HepG2 (cell line): ENCODE measurements at regions not wholly inside any gene's neighbourhood (a gene's known extent, or its start where the extent isn't known, plus 50 kb on each side); places are given as distances from the start of the nearest gene placed in this dataset.
A peak's percentile ranks its signal among the peaks of the same experiment; 100 is the strongest.

Experiments used
- ATAC-seq: fragments of 200-7000 bp; cut with Tn5 transposase; 3 replicates; pipeline ENCODE4 v1.9.1; 2020; ENCODE audit warnings: mild to moderate bottlenecking, moderate library complexity
- BruUV-seq: library from RNA; stranded (reverse); fragments of 400-500 nt; replicated peaks from 2 replicates; lab custom pipeline; 2021; lab: Mats Ljungman, UMichigan
- CTCF ChIA-PET: fragments of 300-600 bp; formaldehyde crosslinking; extraction: SDS; loops from one replicate; lab custom pipeline; 2021; ENCODE audit warnings: low total read pairs, inconsistent platforms, low intra/inter-chr PET ratio; lab: Yijun Ruan, JAX
- POLR2A ChIA-PET: fragments of 350-600 bp; sonication (Branson Sonifier 250); formaldehyde crosslinking; loops from one replicate; lab custom pipeline; 2020; ENCODE audit warnings: antibody characterized with exemption, inconsistent platforms; lab: Yijun Ruan, JAX
- DNase-seq: peaks from one replicate; pipeline ENCODE4 v3.0.0-alpha.2; 2015; ENCODE audit warnings: low spot score
- FAIRE-seq: peaks from 3 replicates; lab custom pipeline; 2011; peaks lifted over from hg19 to GRCh38; lab: Jason Lieb, UNC
- H2AFZ ChIP-seq: one replicate; pipeline ENCODE4 v1.6.1; 2011; ENCODE audit warnings: low read length, inconsistent platforms
- H3K27ac ChIP-seq: fragments of 300-600 bp; 3 replicates; pipeline ENCODE4 v1.8.0; 2011; ENCODE audit warnings: mixed run types, mild to moderate bottlenecking, mixed read lengths, low read length, inconsistent platforms; ENCODE audit not compliant: insufficient read depth; ENCODE audit errors: extremely low read length
- H3K27me3 ChIP-seq, 2 experiments: fragments of 200-600 bp in 1 of 2; 2 replicates in 1 of 2; 3 replicates in 1 of 2; pipeline versions ENCODE4 v1.6.0 to v1.8.0; 2011; ENCODE audit warnings: low read length in 2 of 2, mild to moderate bottlenecking in 2 of 2, moderate library complexity in 2 of 2, inconsistent platforms in 1 of 2; ENCODE audit not compliant: insufficient read depth in 2 of 2, control insufficient read depth in 1 of 2
- H3K36me3 ChIP-seq, 2 experiments: fragments of 200-600 bp in 1 of 2; replicated peaks in 1 of 2; 2 replicates in 1 of 2; 3 replicates in 1 of 2; pipeline versions ENCODE4 v1.5.1 to v1.8.0; 2011; ENCODE audit warnings: low read length in 2 of 2, inconsistent platforms in 1 of 2; ENCODE audit not compliant: insufficient read depth in 2 of 2, control insufficient read depth in 1 of 2
- H3K4me1 ChIP-seq: 2 replicates; pipeline ENCODE4 v1.5.1; 2012; ENCODE audit warnings: low read length, inconsistent platforms; ENCODE audit not compliant: insufficient read depth
- H3K4me2 ChIP-seq: 2 replicates; pipeline ENCODE4 v1.6.0; 2011; ENCODE audit warnings: low read depth, low read length, inconsistent platforms
- H3K4me3 ChIP-seq, 3 experiments: fragments of 200-600 bp in 1 of 3; sonication (generic), shearing (Covaris generic) in 1 of 3; replicated peaks in 1 of 3; 2 replicates each; pipeline ENCODE4 v1.5.1; 2011 to 2016; ENCODE audit warnings: low read length in 3 of 3, inconsistent platforms in 2 of 3, low read depth in 2 of 3, mild to moderate bottlenecking in 2 of 3, control low read depth in 1 of 3, mixed read lengths in 1 of 3; ENCODE audit not compliant: insufficient read depth in 1 of 3
- H3K79me2 ChIP-seq: one replicate; pipeline ENCODE4 v1.6.1; 2011; ENCODE audit warnings: low read length, inconsistent platforms; ENCODE audit not compliant: insufficient read depth
- H3K9ac ChIP-seq: 2 replicates; pipeline ENCODE4 v1.6.0; 2011; ENCODE audit warnings: mild to moderate bottlenecking, low read depth, low read length, inconsistent platforms; ENCODE audit not compliant: insufficient read depth
- H3K9me3 ChIP-seq: 2 replicates; pipeline ENCODE4 v1.5.1; 2012; ENCODE audit warnings: mild to moderate bottlenecking, low read length
- H4K20me1 ChIP-seq: 2 replicates; pipeline ENCODE4 v1.6.0; 2011; ENCODE audit warnings: inconsistent platforms, mild to moderate bottlenecking, low read length, moderate library complexity; ENCODE audit not compliant: insufficient read depth
- EP300 ChIP-seq, 3 experiments: sonication (generic) in 1 of 3; formaldehyde crosslinking in 1 of 3; IDR thresholded peaks; 2 replicates each; pipeline versions ENCODE4 v1.5.1 to v1.6.1; 2011 to 2020; ENCODE audit warnings: low read depth in 2 of 3, low read length in 2 of 3, borderline replicate concordance in 1 of 3, improper control_type of control experiment in 1 of 3, mild to moderate bottlenecking in 1 of 3, missing genetic modification reagents in 1 of 3, moderate library complexity in 1 of 3
- FOXJ3 ChIP-seq: sonication (generic); formaldehyde crosslinking; IDR thresholded peaks from 2 replicates; pipeline ENCODE4 v1.4.0; 2020; ENCODE audit warnings: missing genetic modification reagents, mild to moderate bottlenecking, borderline replicate concordance
- HNF4G ChIP-seq, 2 experiments: sonication (generic) in 1 of 2; formaldehyde crosslinking in 1 of 2; IDR thresholded peaks; 2 replicates each; pipeline versions ENCODE4 v1.4.0 to v1.6.1; 2011 to 2020; ENCODE audit warnings: borderline replicate concordance in 2 of 2, low read depth in 2 of 2, mild to moderate bottlenecking in 2 of 2, low read length in 1 of 2, missing genetic modification reagents in 1 of 2, moderate library complexity in 1 of 2
- HOXD1 ChIP-seq: sonication (generic); formaldehyde crosslinking; IDR thresholded peaks from 2 replicates; pipeline ENCODE4 v1.5.0; 2020; ENCODE audit warnings: missing genetic modification reagents
- MEF2D ChIP-seq: sonication (generic); formaldehyde crosslinking; IDR thresholded peaks from 2 replicates; pipeline ENCODE4 v1.5.1; 2020; ENCODE audit warnings: mild to moderate bottlenecking, missing genetic modification reagents
- NBN ChIP-seq: fragments of 450-650 bp; conservative IDR thresholded peaks from 2 replicates; pipeline ENCODE4 v1.6.1; 2017
- NCOA1 ChIP-seq: sonication (generic); formaldehyde crosslinking; IDR thresholded peaks from 2 replicates; pipeline ENCODE4 v1.9.0; 2021; ENCODE audit warnings: missing genetic modification reagents
- RAD21 ChIP-seq: fragments of 450-650 bp; formaldehyde crosslinking; IDR thresholded peaks from 2 replicates; pipeline ENCODE4 v1.5.0; 2020; ENCODE audit warnings: mild to moderate bottlenecking
- SAP130 ChIP-seq: IDR thresholded peaks from 2 replicates; pipeline ENCODE4 v1.6.1; 2016; ENCODE audit warnings: low read depth
- SATB2 ChIP-seq: sonication (generic); formaldehyde crosslinking; IDR thresholded peaks from 2 replicates; pipeline ENCODE4 v1.5.0; 2020; ENCODE audit warnings: missing genetic modification reagents
- ZBTB1 ChIP-seq: sonication (generic); formaldehyde crosslinking; IDR thresholded peaks from 2 replicates; pipeline ENCODE4 v1.4.0; 2020; ENCODE audit warnings: missing genetic modification reagents, borderline replicate concordance
- ZFP36 ChIP-seq: fragments of 150-350 bp; IDR thresholded peaks from 2 replicates; pipeline ENCODE4 v1.6.1; 2018; ENCODE audit warnings: borderline replicate concordance, low read length, low read depth; ENCODE audit not compliant: partially characterized antibody
- ZFP36L2 ChIP-seq: sonication (generic); formaldehyde crosslinking; IDR thresholded peaks from 2 replicates; pipeline ENCODE4 v1.4.0; 2020; ENCODE audit warnings: missing genetic modification reagents
- ZNF567 ChIP-seq: sonication (generic); formaldehyde crosslinking; IDR thresholded peaks from 2 replicates; pipeline ENCODE4 v1.8.1; 2023; ENCODE audit warnings: mild to moderate bottlenecking, missing genetic modification reagents, borderline replicate concordance
- ZNF619 ChIP-seq: sonication (generic); formaldehyde crosslinking; IDR thresholded peaks from 2 replicates; pipeline ENCODE4 v1.4.0; 2020; ENCODE audit warnings: mild to moderate bottlenecking, missing genetic modification reagents
- ZNF773 ChIP-seq: sonication (generic); formaldehyde crosslinking; IDR thresholded peaks from 2 replicates; pipeline ENCODE4 v1.4.0; 2020; ENCODE audit warnings: missing genetic modification reagents, borderline replicate concordance
- WGBS: methylation state at CpG from one replicate; pipeline ENCODE4 v1.1.6; 2017; ENCODE audit warnings: low lambda C conversion rate; 5-methylcytosine and 5-hydroxymethylcytosine counted together
- in situ Hi-C: cut with HindIII; loops from 2 replicates; pipeline ENCODE4 v1.10.0; 2017; ENCODE audit warnings: low pct_unique_long_range_greater_than_20kb; ENCODE audit not compliant: extremely low pct_ligation_motif_present
- intact Hi-C: fragments of 100-400 bp; cut with micrococcal nuclease; formaldehyde crosslinking; loops from one replicate; pipeline ENCODE4 v1.10.0; 2022; ENCODE audit not compliant: unreplicated experiment
- TF ChIP-seq, protein P1 (sequence below): sonication (generic); formaldehyde crosslinking; IDR thresholded peaks from 2 replicates; pipeline ENCODE4 v1.4.0; 2020; ENCODE audit warnings: missing genetic modification reagents, borderline replicate concordance

DNA sequence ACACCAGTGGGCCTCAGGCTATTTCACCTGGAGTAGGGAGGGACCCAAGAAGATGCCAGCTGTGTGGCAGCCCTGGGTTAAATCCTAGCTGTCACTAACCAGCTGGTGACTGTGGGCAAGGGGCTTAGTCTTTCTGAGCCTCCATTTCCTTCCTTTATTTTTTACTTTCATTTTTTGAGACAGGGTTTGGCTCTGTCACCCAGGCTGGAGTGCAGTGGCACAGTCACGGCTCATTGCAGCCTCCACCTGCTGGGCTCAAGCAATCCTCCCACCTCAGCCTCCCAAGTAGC, 108.0 kb upstream of the SMAD3 start:
- FAIRE-seq (no peak), ATAC-seq (no peak), DNase-seq (no peak)
- Histone ChIP-seq H3K27me3 (peaks cover 3 to 21% of the 10 kb centered on the region in 2 experiments; a peak in 2 of 5 replicates), H2AFZ (no peak overlapping the region), H3K79me2 (no peaks in the 10 kb centered on the region), H3K9me3 (no peaks in the 10 kb centered on the region), H3K27ac (no peak overlapping the region), H4K20me1 (no peaks in the 10 kb centered on the region), H3K36me3 (no peaks in the 10 kb centered on the region), H3K4me2 (no peak overlapping the region), H3K4me3 (no peak overlapping the region), H3K9ac (no peak overlapping the region), H3K4me1 (peaks cover 12% of the 10 kb centered on the region)
- BruUV-seq = no TSS peak
- WGBS = 79% methylated on average over 1 of the region's 1 CpG
- ChIA-PET POLR2A (no interaction called here), CTCF (no interaction called here)
- intact Hi-C loops (no loop called here), in situ Hi-C loops (no loop called here)
- TF ChIP-seq ZNF773 (no peak), ZNF619 (CRISPR knock-in tag) (no peak), NBN (no peak)

DNA sequence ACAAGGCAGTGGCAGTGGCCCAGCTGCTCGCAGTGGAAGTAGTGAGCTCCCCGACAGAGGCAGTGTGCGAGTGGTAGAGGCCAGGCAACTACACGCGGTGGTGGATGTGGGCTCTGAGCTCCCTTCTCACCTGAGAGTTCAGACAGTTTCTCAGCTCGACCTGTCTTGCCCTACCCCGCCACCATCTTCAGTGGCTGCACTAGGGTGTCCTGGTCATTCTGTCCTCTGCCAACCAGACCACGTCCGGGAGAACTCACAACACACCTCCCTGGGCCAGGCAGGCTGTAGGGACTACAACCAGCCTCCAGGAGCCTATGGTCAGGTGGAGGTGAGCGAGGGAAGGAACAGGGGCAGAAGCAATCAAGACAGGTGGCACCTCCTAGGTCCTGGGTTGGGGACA, 106.3 kb upstream of the SMAD3 start:
- no peaks in the 10 kb centered on the region for H3K36me3 ChIP-seq
- H2AFZ ChIP-seq = no peak overlapping the region
- H3K27ac ChIP-seq = no peak overlapping the region
- intact Hi-C loops = no loop called here
- no peak for DNase-seq
- FAIRE-seq = no peak
- no peaks in the 10 kb centered on the region for H3K9me3 ChIP-seq
- H3K79me2 ChIP-seq = no peaks in the 10 kb centered on the region
- no TSS peak for BruUV-seq
- peaks cover 6 to 27% of the 10 kb centered on the region in 2 experiments; a peak in 2 of 5 replicates for H3K27me3 ChIP-seq
- no peak overlapping the region for H3K4me2 ChIP-seq
- H4K20me1 ChIP-seq = no peaks in the 10 kb centered on the region
- WGBS = 56% methylated on average over 10 of the region's 10 CpGs
- H3K4me3 ChIP-seq = no peak overlapping the region
- in situ Hi-C loops = no loop called here
- ChIA-PET POLR2A (no interaction called here), CTCF (no interaction called here)
- peak; percentile 29; the same call in 1 of the 3 replicates for ATAC-seq
- no peaks in the 10 kb centered on the region for H3K4me1 ChIP-seq
- no peak overlapping the region for H3K9ac ChIP-seq
- TF ChIP-seq FOXJ3 (CRISPR knock-in tag) (no peak), HNF4G (IDR thresholded peaks at IDR 0.05; ENCODE audit: borderline replicate concordance, low read depth, low read length) (no peak), HNF4G (CRISPR knock-in tag; IDR thresholded peaks at IDR 0.05; ENCODE audit: borderline replicate concordance, low read depth) (no peak), SAP130 (no peak), ZNF567 (CRISPR knock-in tag) (no peak), RAD21 (CRISPR knock-in tag) (no peak), ZFP36L2 (CRISPR knock-in tag) (no peak), ZFP36 (no peak), HOXD1 (CRISPR knock-in tag) (no peak), SATB2 (CRISPR knock-in tag) (no peak), EP300 (IDR thresholded peaks at IDR 0.05; ENCODE audit: low read depth in 2 of 2, low read length in 2 of 2) (no peak), EP300 (CRISPR knock-in tag; IDR thresholded peaks at IDR 0.05; ENCODE audit: borderline replicate concordance) (no peak), MEF2D (no peak), ZBTB1 (CRISPR knock-in tag) (no peak), NCOA1 (CRISPR knock-in tag) (no peak)
- TF ChIP-seq, protein P1, sequence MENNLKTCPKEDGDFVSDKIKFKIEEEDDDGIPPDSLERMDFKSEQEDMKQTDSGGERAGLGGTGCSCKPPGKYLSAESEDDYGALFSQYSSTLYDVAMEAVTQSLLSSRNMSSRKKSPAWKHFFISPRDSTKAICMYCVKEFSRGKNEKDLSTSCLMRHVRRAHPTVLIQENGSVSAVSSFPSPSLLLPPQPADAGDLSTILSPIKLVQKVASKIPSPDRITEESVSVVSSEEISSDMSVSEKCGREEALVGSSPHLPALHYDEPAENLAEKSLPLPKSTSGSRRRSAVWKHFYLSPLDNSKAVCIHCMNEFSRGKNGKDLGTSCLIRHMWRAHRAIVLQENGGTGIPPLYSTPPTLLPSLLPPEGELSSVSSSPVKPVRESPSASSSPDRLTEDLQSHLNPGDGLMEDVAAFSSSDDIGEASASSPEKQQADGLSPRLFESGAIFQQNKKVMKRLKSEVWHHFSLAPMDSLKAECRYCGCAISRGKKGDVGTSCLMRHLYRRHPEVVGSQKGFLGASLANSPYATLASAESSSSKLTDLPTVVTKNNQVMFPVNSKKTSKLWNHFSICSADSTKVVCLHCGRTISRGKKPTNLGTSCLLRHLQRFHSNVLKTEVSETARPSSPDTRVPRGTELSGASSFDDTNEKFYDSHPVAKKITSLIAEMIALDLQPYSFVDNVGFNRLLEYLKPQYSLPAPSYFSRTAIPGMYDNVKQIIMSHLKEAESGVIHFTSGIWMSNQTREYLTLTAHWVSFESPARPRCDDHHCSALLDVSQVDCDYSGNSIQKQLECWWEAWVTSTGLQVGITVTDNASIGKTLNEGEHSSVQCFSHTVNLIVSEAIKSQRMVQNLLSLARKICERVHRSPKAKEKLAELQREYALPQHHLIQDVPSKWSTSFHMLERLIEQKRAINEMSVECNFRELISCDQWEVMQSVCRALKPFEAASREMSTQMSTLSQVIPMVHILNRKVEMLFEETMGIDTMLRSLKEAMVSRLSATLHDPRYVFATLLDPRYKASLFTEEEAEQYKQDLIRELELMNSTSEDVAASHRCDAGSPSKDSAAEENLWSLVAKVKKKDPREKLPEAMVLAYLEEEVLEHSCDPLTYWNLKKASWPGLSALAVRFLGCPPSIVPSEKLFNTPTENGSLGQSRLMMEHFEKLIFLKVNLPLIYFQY (CRISPR knock-in tag) = no peak
